Spleen (tissue), 7 donors: ENCODE measurements at regions not wholly inside any gene's neighbourhood (a gene's known extent, or its start where the extent isn't known, plus 50 kb on each side); places are given as distances from the start of the nearest gene placed in this dataset.

Experiments used
- POLR2A ChIP-seq, 3 donors: fragments of 450-650 bp; IDR thresholded peaks; one replicate each; pipeline ENCODE4 v1.5.1; 2017; ENCODE audit warnings: antibody characterized with exemption in 3 of 3, mild to moderate bottlenecking in 1 of 3
- POLR2AphosphoS5 ChIP-seq, 3 donors: sonication (generic); formaldehyde crosslinking; IDR thresholded peaks; one replicate each; pipeline ENCODE4 v1.5.1; 2017; ENCODE audit warnings: antibody characterized with exemption in 3 of 3
- TF ChIP-seq, protein P1 (sequence below), 11 experiments: fragments of 200-600 bp in 7 of 11; fragments of 450-650 bp in 4 of 11; sonication (generic) in 4 of 11; IDR thresholded peaks in 8 of 11; conservative IDR thresholded peaks in 3 of 11; 1 replicate in 7 of 11; 2 replicates in 4 of 11; pipeline versions ENCODE4 v1.4.0 to v1.8.0; 2016 to 2021; ENCODE audit warnings: antibody characterized with exemption in 11 of 11, inconsistent platforms in 4 of 11, mild to moderate bottlenecking in 1 of 11
- donor health status: DM: no; HTN: no; CAD: no; lungs with moderate emphysema.
- donor health status: DM: no; HTN: no; CAD: no.
- donor health status: DM: no; HTN: no; CAD: no.

DNA sequence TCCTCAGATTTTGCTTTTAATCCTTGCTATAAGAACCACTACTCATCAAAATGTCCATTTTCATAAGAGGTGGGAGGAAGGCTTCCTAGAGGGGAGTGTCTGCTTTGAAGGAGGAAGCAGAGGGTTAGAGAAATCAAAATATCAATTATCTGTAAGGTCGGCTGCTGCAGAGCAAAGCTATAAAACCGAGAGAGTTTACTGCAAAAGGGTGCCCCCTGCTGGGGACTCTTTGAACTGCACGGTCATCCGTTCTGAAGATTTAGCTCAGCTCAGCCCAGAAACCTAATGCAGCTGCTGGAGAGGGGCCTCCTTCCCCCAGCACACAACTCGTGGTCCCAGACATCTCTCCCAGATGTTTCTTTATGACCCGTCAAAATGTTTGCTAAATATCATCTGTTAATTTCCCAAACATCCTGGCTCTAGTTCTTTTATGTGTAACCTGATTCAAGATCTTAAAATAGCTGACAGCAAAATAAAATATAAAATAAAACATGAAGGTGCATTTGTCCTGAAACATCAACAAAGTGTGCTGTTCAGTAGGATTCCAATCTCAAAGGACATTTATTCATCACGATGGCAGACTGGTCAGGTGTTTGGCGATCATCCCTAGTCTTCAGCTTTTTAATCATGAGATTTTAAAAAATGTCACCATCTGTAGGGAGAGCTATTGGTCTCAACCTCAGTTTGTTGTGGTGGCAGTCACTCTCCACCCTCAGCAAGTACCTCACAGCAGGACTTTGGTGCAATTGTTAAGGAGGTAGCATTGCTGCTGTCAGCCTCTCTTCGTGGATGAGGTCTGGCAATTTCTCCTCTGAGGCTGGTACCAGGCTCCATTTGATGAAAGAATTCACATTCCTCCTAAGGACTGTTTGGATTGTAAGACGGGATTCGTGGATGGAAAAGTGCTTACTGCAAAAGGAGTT, 185.9 kb downstream of the MTX2 start:
- TF ChIP-seq, protein P1, sequence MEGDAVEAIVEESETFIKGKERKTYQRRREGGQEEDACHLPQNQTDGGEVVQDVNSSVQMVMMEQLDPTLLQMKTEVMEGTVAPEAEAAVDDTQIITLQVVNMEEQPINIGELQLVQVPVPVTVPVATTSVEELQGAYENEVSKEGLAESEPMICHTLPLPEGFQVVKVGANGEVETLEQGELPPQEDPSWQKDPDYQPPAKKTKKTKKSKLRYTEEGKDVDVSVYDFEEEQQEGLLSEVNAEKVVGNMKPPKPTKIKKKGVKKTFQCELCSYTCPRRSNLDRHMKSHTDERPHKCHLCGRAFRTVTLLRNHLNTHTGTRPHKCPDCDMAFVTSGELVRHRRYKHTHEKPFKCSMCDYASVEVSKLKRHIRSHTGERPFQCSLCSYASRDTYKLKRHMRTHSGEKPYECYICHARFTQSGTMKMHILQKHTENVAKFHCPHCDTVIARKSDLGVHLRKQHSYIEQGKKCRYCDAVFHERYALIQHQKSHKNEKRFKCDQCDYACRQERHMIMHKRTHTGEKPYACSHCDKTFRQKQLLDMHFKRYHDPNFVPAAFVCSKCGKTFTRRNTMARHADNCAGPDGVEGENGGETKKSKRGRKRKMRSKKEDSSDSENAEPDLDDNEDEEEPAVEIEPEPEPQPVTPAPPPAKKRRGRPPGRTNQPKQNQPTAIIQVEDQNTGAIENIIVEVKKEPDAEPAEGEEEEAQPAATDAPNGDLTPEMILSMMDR (IDR thresholded peaks at IDR 0.05 in 8 of 11, conservative IDR thresholded peaks at IDR 0.05 in 3 of 11), result peak; percentile 59 to 93 (median 83)
- TF ChIP-seq POLR2A (IDR thresholded peaks at IDR 0.05), result no peak
- TF ChIP-seq POLR2AphosphoS5 (IDR thresholded peaks at IDR 0.05), result no peak
